GM21423 (cell line): ENCODE measurements at regions not wholly inside any gene's neighbourhood (a gene's known extent, or its start where the extent isn't known, plus 50 kb on each side); places are given as distances from the start of the nearest gene placed in this dataset.

Experiments used
- ATAC-seq: cut with Tn5 transposase; IDR thresholded peaks from one replicate; pipeline ENCODE4 v1.9.1; 2021; ENCODE audit warnings: mild to moderate bottlenecking, moderate library complexity; ENCODE audit not compliant: unreplicated experiment

- no peak for ATAC-seq
These were observed 457.2 kb downstream of the AJAP1 start for GRCh38 chr1:5111581-5111980.

DNA sequence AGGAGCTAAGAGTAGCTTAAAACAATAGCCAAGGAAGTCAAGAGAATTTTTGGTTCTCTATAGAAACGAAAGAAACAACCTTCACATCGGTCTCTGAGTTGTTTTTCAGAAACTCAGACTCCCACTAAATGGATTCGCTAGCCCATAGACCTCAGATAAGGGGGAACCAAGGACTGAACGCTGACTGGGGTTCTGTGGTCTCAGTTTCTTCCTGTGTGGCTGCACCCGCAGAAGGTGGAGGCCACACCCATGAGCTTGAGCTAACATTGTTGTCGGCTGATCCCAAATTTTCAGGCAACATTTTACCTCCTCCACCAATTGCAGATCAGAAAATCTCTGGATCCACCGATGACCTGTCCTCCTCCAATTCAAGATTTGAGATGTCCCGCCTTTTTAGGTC is 456.1 kb downstream of the AJAP1 start:
- no peak for ATAC-seq

GRCh38 chr1:5109633-5110032 is 455.2 kb downstream of the AJAP1 start:
- ATAC-seq: no peak

DNA sequence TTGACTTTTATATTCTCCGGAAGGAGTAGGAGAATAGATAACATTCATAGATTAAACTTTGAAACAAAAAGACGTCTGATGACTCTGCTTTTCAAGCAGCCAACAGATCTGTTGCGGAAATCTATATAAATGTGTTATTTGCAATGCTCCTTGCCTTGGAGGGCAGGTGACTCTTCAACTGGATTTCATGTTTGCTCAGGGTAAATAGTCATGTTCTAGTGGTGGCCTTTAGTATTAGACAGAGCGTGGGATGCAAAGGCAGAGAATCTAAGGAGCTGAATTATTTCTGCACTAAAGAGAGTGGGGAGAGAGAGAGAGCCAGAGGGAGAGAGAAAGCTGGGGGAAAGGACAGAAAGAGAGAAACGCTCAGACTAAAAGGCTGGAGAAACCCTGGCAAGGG is 454.3 kb downstream of the AJAP1 start:
- ATAC-seq: no peak

DNA sequence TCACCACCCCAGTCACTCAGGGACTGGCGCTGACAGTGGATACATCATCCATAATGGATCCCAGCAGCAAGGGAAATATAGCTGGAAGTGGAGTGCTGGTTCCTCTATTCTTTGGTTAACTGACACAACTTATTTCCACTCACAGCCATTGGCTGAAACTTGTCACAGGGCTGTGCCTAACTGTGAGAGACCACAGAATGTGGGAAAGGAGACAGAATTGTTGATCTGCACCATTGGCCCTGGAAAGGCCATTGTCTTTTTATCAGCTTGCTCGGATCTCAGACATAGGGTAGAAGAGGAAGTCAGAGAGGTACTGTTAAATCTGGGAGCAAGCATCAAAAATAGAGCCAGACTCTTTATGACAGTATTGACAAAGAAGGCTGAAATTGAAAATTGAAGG is 451.3 kb downstream of the AJAP1 start:
- ATAC-seq: no peak

- ATAC-seq: no peak
These were observed 445.1 kb downstream of the AJAP1 start for GRCh38 chr1:5099558-5099957.

- no peak for ATAC-seq
These were observed 444.6 kb downstream of the AJAP1 start for GRCh38 chr1:5098981-5099385.

DNA sequence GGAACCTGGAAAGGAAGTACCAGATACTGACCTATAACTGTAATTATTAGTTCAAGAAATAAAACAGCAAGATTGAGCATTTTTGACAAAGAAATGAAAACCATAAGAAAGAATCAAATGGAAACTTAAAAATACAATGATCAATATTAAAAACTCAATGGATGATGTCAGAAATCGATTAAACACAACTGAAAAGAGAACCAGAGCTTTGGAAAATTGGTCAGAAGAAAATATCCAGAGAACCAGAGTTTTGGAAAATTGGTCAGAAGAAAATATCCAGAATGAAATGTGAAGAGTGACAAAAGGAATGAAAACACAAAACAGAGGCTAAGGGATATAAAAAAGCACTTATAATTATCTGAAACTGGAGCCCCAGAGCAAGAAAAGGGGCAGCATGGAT is 438.6 kb downstream of the AJAP1 start:
- ATAC-seq: no peak

- ATAC-seq: no peak
These were observed 430.3 kb downstream of the AJAP1 start for GRCh38 chr1:5084676-5085075.

- no peak for ATAC-seq
These were observed 412.8 kb downstream of the AJAP1 start for GRCh38 chr1:5067246-5067645.

DNA sequence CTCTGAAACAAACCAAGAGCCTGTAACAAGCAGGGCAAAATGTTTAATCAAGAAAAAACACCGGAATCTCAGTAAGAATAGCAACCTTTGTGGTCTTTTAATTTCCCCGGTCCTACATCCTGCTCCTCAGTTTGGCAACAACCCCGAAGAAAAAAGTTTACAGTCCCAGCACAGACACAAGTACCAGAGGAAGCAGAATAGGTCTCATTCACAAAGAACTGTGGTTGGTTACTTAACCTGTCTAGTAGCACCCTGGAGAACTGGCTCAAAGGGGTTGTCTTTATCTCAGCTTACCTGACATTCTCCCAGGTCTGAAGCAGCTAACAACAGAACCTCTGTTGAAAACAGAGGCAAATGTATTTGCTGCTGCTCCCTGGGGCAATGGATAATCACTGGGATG is 399.3 kb downstream of the AJAP1 start:
- ATAC-seq: no peak

GRCh38 chr1:5029136-5029535 is 374.7 kb downstream of the AJAP1 start:
- no peak for ATAC-seq

DNA sequence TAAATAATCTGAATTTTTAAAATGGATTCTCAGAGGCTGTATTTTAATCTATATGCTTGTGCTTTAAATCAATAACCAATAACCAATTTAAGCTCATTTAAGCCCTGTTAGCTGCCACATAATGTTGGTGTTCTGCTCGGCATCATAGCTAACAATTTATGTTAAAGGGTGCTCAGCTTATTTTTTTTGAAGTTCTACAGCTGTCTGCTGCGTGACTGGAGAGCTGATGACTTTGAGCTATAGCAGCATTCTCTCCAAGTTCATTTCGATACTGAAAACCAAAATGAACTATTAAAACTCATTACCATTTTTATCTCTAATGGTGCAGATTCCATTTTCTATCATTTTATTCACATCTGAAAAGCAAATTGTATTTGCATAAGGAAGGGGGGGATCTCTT is 357.8 kb downstream of the AJAP1 start:
- no peak for ATAC-seq

DNA sequence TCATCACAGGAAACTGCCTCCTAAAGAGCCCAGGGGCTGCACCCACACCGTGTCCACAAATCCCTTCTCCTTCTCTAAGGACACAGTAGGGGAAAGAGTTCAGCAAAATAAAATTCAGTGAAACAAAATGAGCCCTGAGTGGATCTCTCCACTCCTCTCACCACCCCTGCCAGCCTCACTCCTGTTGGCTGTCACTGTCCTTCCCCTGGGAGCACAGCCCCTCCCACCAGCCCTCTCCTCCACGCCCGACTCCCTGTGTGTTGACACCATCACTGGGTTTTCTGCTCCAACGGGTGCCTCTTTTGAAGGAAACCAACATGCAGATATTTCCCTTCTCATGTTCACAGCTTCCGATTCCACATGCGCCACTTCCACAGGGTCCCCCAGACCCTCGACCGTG is 356.2 kb downstream of the AJAP1 start:
- ATAC-seq: no peak

DNA sequence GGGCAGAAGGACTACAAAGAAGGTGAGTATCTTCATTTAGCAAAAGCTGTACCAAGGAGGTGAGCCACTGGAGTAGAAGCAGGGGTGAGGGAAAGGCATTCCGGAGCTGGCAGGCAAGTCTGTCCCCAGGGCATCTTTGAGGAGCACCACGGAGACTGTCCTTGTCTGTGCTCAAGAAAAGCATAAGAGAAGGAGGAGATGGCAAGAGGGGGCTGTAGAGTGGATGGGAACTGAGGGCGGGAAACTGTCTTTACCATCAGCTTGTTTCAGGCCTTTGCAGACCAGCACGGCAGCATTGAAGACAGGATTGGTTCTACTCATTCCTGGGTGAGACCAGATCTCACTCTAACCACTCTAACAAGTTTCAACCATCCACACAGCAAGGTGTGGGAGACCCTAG is 355.8 kb downstream of the AJAP1 start:
- no peak for ATAC-seq

DNA sequence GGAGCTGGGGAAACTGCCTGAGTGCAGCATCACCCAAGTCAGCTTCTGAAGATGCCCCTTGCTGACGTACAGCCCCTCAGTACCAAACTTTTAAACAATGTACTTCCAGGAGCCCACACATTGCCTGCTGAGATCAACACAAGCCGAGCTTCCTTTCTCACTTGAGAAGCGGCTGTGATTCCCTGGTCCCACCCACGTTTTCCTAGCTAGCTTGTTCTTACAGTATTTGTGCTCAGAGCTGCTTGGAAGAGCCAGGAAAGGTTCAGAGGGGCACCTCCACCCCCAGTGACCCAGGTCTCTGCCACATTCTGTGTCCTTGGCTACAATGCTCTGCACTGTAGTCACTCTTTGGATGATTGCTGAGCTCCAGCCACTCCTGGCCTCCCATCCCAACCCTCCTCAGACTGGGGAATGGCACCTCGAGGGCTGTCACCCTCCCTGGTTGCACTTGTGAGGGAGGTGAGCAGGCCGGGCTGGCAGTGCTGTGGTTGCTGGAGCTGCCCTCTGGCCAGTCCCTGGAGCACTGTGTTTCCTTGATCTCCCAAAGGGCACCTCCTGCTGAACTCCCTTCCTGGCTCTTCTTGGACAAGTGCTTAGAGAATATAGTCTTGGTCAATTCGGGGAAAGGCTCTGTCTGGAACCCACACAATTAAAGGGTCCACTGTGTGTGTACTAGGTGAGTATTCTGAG is 355.1 kb downstream of the AJAP1 start:
- ATAC-seq: no peak

GRCh38 chr1:5005171-5005570 is 350.8 kb downstream of the AJAP1 start:
- ATAC-seq: no peak

DNA sequence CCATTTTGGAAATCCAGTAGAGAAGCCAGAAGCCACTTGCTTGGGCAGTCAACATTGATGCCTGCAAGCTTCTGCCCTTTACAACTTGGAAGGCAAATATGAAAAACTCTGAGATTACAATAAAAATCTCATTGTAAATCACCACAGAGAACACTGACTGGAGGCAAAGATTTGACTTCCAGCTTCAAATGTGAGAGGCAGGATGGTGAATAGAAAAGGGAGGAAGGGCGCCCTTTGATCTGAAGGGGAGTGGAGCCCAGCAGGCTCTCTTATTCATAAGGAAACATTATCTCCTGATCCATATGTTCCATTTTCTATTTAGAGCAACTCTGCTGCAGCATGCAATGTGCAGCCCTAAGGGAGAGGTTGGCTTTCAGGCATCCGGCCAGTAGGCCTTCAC is 348.3 kb downstream of the AJAP1 start:
- ATAC-seq: no peak

DNA sequence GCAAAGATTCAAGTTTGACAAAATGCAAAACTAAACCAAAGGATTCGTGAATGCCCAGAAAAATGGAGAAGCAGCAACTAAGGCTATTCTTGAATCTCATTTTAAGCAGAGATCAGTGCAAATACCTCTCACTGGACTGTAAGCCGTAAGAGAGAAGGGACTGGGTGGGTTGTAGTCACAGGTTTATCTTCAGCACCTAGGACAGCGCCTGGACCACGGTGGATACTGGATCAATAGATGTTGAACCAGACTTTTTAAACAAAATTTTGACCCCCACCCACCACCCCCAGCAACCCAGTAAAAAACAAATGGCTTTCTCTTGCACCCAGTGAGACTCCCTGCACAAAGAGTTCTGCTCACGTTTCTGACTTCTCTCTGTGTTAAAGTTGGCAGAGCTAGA is 347.1 kb downstream of the AJAP1 start:
- ATAC-seq: no peak

GRCh38 chr1:4986306-4986705 is 331.9 kb downstream of the AJAP1 start:
- no peak for ATAC-seq

GRCh38 chr1:4984841-4985240 is 330.4 kb downstream of the AJAP1 start:
- ATAC-seq: no peak

- ATAC-seq: no peak
These were observed 325.8 kb downstream of the AJAP1 start for GRCh38 chr1:4980211-4980610.

DNA sequence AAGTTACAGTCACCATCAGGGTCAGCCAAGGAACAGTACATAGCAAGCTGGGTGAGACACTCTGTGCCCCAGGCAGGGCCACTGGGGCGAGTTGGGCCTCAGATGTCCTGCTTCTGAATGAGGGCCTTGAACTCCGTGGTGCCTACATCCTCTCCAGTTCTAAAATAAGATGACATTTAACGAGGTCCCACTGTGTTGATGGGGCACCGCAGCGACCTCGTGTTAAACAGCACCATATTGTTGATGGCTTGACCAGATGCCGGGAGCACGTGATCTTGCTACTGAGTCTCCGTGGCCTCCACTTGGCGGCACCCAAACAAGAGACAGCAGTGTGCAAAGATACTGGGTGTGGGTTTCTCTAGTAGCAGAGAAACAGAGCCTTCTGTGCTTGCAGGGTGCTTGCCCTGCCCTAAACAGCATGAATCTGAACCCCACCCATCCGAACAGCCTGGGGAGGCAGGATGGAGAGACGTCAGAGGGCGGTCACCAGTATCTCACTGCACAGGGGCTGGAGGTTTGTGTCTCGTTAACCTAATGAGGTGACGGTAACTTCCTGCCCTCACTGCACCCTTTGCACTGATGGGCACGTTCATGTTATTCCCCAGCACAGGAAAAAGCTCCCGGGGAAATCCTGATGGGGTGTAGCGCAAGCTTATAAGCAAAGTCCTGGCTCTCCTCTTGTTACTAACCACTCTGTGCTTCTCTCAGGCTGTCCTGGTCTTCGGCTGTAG is 324.4 kb downstream of the AJAP1 start:
- ATAC-seq: no peak
